Parathyroid adenoma (tissue), 2 donors: ENCODE measurements at regions not wholly inside any gene's neighbourhood (a gene's known extent, or its start where the extent isn't known, plus 50 kb on each side); places are given as distances from the start of the nearest gene placed in this dataset.

Source experiments
- H2AFZ ChIP-seq: fragments of 300-600 bp; sonication (generic); one replicate; pipeline ENCODE4 v1.7.0; 2017; ENCODE audit warnings: antibody characterized with exemption, mild to moderate bottlenecking
- H3K27ac ChIP-seq: fragments of 300-600 bp; sonication (generic); one replicate; pipeline ENCODE4 v1.7.0; 2017
- H3K27me3 ChIP-seq: fragments of 300-600 bp; sonication (generic); one replicate; pipeline ENCODE4 v1.7.0; 2017; ENCODE audit warnings: low read length; ENCODE audit not compliant: control insufficient read depth, insufficient read depth
- H3K36me3 ChIP-seq: fragments of 300-600 bp; sonication (generic); one replicate; pipeline ENCODE4 v1.7.0; 2017; ENCODE audit warnings: low read length; ENCODE audit not compliant: control insufficient read depth, insufficient read depth
- H3K4me1 ChIP-seq: fragments of 300-600 bp; sonication (generic); one replicate; pipeline ENCODE4 v1.7.0; 2017; ENCODE audit warnings: control low read depth
- H3K4me2 ChIP-seq: fragments of 300-600 bp; sonication (generic); one replicate; pipeline ENCODE4 v1.7.0; 2017; ENCODE audit warnings: low read length
- H3K4me3 ChIP-seq: fragments of 300-600 bp; sonication (generic); one replicate; pipeline ENCODE4 v1.7.0; 2017; ENCODE audit warnings: low read depth, low read length
- H3K79me2 ChIP-seq: fragments of 300-600 bp; sonication (generic); one replicate; pipeline ENCODE4 v1.7.0; 2017; ENCODE audit warnings: control low read depth
- H3K9ac ChIP-seq: fragments of 300-600 bp; sonication (generic); one replicate; pipeline ENCODE4 v1.7.0; 2017; ENCODE audit warnings: mild to moderate bottlenecking
- H3K9me3 ChIP-seq: fragments of 300-600 bp; sonication (generic); one replicate; pipeline ENCODE4 v1.7.0; 2017; ENCODE audit warnings: low read length; ENCODE audit not compliant: control insufficient read depth
- TF ChIP-seq, protein P1 (sequence below): fragments of 300-600 bp; sonication (generic); IDR thresholded peaks from one replicate; pipeline ENCODE4 v1.7.0; 2017; ENCODE audit warnings: antibody characterized with exemption, mild to moderate bottlenecking
- donor health status: primary hyperparathyroidism.

DNA sequence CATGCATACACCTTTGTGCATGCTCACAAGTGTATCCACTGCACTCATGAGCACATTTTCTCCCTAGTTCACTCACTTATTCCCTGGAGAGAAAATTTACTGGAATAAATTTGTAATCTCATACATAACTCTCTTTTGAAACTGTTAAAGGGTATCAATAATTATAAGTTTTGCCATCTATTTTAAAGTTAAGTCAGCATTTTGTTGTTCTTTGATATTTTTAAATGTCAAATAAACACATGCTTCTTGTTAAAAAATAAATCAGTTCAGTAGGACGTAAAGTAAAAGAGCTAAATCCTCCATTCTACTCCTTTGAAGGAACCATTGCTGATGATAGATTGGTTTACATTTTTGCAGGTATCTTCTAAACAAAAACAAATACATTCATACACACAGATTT, 522.1 kb downstream of the NR4A2 start:
- TF ChIP-seq, protein P1, sequence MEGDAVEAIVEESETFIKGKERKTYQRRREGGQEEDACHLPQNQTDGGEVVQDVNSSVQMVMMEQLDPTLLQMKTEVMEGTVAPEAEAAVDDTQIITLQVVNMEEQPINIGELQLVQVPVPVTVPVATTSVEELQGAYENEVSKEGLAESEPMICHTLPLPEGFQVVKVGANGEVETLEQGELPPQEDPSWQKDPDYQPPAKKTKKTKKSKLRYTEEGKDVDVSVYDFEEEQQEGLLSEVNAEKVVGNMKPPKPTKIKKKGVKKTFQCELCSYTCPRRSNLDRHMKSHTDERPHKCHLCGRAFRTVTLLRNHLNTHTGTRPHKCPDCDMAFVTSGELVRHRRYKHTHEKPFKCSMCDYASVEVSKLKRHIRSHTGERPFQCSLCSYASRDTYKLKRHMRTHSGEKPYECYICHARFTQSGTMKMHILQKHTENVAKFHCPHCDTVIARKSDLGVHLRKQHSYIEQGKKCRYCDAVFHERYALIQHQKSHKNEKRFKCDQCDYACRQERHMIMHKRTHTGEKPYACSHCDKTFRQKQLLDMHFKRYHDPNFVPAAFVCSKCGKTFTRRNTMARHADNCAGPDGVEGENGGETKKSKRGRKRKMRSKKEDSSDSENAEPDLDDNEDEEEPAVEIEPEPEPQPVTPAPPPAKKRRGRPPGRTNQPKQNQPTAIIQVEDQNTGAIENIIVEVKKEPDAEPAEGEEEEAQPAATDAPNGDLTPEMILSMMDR: no peak
- no peaks in the 10 kb centered on the region for H3K4me1 ChIP-seq
- no peaks in the 10 kb centered on the region for H3K36me3 ChIP-seq
- no peak overlapping the region for H2AFZ ChIP-seq
- no peak overlapping the region for H3K27ac ChIP-seq
- no peak overlapping the region for H3K9ac ChIP-seq
- H3K9me3 ChIP-seq: no peaks in the 10 kb centered on the region
- no peaks in the 10 kb centered on the region for H3K27me3 ChIP-seq
- no peak overlapping the region for H3K4me3 ChIP-seq
- H3K4me2 ChIP-seq: no peak overlapping the region
- no peaks in the 10 kb centered on the region for H3K79me2 ChIP-seq

DNA sequence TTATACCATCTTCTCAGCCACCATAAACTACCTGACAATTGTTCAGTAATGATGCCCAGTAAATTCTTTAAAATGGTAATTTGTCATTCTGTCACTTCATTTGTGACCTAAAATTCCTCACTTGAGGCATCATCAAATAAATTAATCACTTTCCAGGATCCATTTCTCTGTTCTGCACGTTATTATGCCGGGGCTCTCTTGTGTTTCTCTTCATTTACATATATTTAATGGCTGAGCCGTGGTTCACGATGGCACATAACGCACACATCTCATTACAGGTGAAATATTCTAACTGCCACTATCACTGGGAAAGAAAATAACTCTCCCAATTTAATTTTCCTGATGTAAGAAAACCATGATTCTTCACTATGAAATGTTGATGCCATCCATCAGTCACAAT, 529.6 kb downstream of the NR4A2 start:
- TF ChIP-seq, protein P1: no peak
- H2AFZ ChIP-seq: no peak overlapping the region
- H3K27me3 ChIP-seq: no peaks in the 10 kb centered on the region
- H3K79me2 ChIP-seq: no peaks in the 10 kb centered on the region
- no peaks in the 10 kb centered on the region for H3K36me3 ChIP-seq
- no peaks in the 10 kb centered on the region for H3K4me1 ChIP-seq
- H3K4me3 ChIP-seq: no peak overlapping the region
- H3K9me3 ChIP-seq: no peaks in the 10 kb centered on the region
- H3K4me2 ChIP-seq: no peak overlapping the region
- no peak overlapping the region for H3K9ac ChIP-seq
- H3K27ac ChIP-seq: no peak overlapping the region

DNA sequence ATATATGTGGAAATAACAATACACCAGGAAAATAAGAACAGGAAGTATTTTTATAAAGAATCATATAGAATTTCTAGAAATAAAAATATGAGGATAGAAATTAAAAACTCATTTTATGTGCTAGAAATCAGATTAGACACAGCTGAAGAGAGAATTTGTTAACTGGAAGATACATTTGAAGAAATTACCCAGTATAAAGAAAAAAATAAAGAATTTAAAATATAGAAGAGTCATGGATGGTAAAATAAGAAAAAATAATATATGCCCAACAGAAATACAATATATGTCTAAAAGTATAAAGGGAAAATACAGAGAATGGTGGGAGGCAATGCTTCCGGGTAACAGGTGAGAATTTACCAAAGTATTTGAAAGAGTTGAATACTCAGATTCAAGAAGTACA, 539.9 kb downstream of the NR4A2 start:
- H3K27ac ChIP-seq: no peak overlapping the region
- no peaks in the 10 kb centered on the region for H3K4me1 ChIP-seq
- H3K4me2 ChIP-seq: no peak overlapping the region
- H3K9me3 ChIP-seq: no peaks in the 10 kb centered on the region
- H3K36me3 ChIP-seq: no peaks in the 10 kb centered on the region
- H3K9ac ChIP-seq: no peak overlapping the region
- H3K27me3 ChIP-seq: no peaks in the 10 kb centered on the region
- no peaks in the 10 kb centered on the region for H3K79me2 ChIP-seq
- no peak overlapping the region for H3K4me3 ChIP-seq
- TF ChIP-seq, protein P1: no peak
- H2AFZ ChIP-seq: no peak overlapping the region

DNA sequence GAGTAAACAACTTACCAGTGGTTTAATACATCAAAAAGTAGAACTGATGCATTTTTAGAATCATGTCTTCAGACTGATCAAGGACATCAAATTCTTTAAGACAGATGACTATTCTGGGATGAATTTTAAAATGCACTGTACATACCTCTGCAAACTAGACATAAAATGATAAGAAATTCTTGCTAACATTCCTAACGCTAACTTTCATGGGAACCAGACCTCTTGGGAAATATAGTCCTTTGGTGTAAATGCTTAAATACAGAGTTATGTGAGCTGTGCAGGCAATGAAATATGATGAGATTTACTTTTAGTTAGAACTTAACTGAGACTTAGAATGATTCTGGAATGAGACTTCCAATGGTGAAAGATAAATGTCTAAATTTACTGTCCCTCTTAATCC, 562.0 kb downstream of the NR4A2 start:
- TF ChIP-seq, protein P1: no peak
- no peak overlapping the region for H3K27ac ChIP-seq
- H3K4me2 ChIP-seq: no peak overlapping the region

DNA sequence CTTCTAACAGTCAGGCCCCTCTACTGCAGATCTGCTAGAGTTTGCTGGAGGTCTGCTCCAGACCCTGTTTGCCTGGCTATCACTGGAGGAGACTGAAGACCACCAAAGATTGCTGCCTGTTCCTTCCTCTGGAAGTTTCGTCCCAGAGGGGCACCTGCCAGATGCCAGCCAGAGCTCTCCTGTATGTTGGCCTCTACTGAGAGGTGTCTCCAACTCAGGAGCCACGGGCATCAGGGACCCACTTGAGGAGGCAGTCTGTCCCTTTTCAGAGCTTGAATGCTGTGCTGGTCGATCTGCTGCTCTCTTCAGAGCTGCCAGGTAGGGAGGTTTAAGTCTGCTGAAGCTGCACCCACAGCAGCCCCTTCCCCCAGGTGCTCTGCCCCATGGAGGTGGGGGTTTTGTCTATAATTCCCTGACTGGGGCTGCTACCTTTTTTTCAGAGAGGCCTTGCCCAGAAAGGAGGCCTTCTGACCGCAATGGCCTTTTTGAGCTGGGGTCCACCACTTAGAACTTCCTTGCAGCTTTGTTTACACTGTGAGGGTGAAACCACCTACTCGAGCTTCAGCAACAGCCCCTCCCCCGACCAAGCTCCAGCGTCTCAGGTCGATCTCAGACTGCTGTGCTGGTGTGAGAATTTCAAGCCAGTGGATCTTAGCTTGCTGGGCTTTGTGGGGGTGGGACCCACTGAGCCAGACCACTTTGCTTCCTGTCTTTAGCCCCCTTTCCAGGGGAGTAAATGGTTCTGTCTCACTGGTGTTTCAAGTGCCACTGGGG, 566.0 kb downstream of the NR4A2 start:
- H2AFZ ChIP-seq: no peak overlapping the region
- no peaks in the 10 kb centered on the region for H3K79me2 ChIP-seq

More for the DNA sequence above, 562.0 kb downstream of the NR4A2 start:
- Histone ChIP-seq H3K4me1 (no peaks in the 10 kb centered on the region), H3K9me3 (no peaks in the 10 kb centered on the region), H3K4me3 (no peak overlapping the region), H3K27me3 (no peaks in the 10 kb centered on the region), H3K79me2 (no peaks in the 10 kb centered on the region), H2AFZ (no peak overlapping the region), H3K36me3 (no peaks in the 10 kb centered on the region), H3K9ac (no peak overlapping the region)

More for the DNA sequence above, 566.0 kb downstream of the NR4A2 start:
- no peak overlapping the region for H3K9ac ChIP-seq
- no peaks in the 10 kb centered on the region for H3K9me3 ChIP-seq
- no peak overlapping the region for H3K27ac ChIP-seq
- H3K27me3 ChIP-seq: no peaks in the 10 kb centered on the region
- H3K4me1 ChIP-seq: no peaks in the 10 kb centered on the region
- H3K4me2 ChIP-seq: no peak overlapping the region
- no peak overlapping the region for H3K4me3 ChIP-seq
- H3K36me3 ChIP-seq: no peaks in the 10 kb centered on the region
- TF ChIP-seq, protein P1: no peak
